Hepatocyte (in vitro differentiated cells): ENCODE measurements at regions not wholly inside any gene's neighbourhood (a gene's known extent, or its start where the extent isn't known, plus 50 kb on each side); places are given as distances from the start of the nearest gene placed in this dataset.

Source experiments
- DNase-seq: peaks from one replicate; pipeline ENCODE4 v3.0.0-alpha.2; 2016; ENCODE audit warnings: low spot score
- H2AFZ ChIP-seq: fragments of 200-600 bp; sonication (generic); 2 replicates; pipeline ENCODE4 v1.6.0; 2016; ENCODE audit warnings: antibody characterized with exemption, mild to moderate bottlenecking
- H3K27ac ChIP-seq: fragments of 200-600 bp; sonication (generic); 2 replicates; pipeline ENCODE4 v1.5.1; 2016; ENCODE audit warnings: mild to moderate bottlenecking
- H3K27me3 ChIP-seq: fragments of 200-600 bp; sonication (generic); 2 replicates; pipeline ENCODE4 v1.6.1; 2016
- H3K36me3 ChIP-seq: fragments of 200-600 bp; sonication (generic); replicated peaks from 2 replicates; pipeline ENCODE4 v1.5.1; 2016; ENCODE audit warnings: low read depth; ENCODE audit not compliant: insufficient read depth
- H3K4me1 ChIP-seq: fragments of 200-600 bp; sonication (generic); 2 replicates; pipeline ENCODE4 v1.5.1; 2016; ENCODE audit warnings: mild to moderate bottlenecking, moderate library complexity; ENCODE audit not compliant: insufficient read depth
- H3K4me2 ChIP-seq: fragments of 200-600 bp; sonication (generic); 2 replicates; pipeline ENCODE4 v1.6.0; 2016
- H3K4me3 ChIP-seq: fragments of 200-600 bp; sonication (generic); 2 replicates; pipeline ENCODE4 v1.5.1; 2016; ENCODE audit warnings: mild to moderate bottlenecking
- H3K79me2 ChIP-seq: fragments of 200-600 bp; sonication (generic); 2 replicates; pipeline ENCODE4 v1.6.0; 2017; ENCODE audit warnings: mild to moderate bottlenecking
- H3K9me2 ChIP-seq: fragments of 200-600 bp; sonication (generic); replicated peaks from 2 replicates; pipeline ENCODE4 v1.6.0; 2017; ENCODE audit warnings: mild to moderate bottlenecking; ENCODE audit not compliant: insufficient read depth
- H3K9me3 ChIP-seq: fragments of 200-600 bp; sonication (generic); 2 replicates; pipeline ENCODE4 v1.5.1; 2016; ENCODE audit warnings: low read depth, mild to moderate bottlenecking
- H4K20me1 ChIP-seq: fragments of 200-600 bp; sonication (generic); 2 replicates; pipeline ENCODE4 v1.6.0; 2016; ENCODE audit warnings: mild to moderate bottlenecking; ENCODE audit not compliant: insufficient read depth, poor library complexity, severe bottlenecking
- CTCF ChIP-seq: fragments of 200-600 bp; sonication (generic); IDR thresholded peaks from 2 replicates; pipeline ENCODE4 v1.5.1; 2016; ENCODE audit warnings: antibody characterized with exemption, mild to moderate bottlenecking; ENCODE audit not compliant: poor library complexity
- EZH2 ChIP-seq: fragments of 200-600 bp; sonication (generic); IDR thresholded peaks from 2 replicates; pipeline ENCODE4 v1.6.1; 2016; ENCODE audit warnings: antibody characterized with exemption, mild to moderate bottlenecking, borderline replicate concordance
- EZH2phosphoT487 ChIP-seq: fragments of 200-600 bp; sonication (generic); IDR thresholded peaks from one replicate; pipeline ENCODE4 v1.6.1; 2018; ENCODE audit warnings: antibody characterized with exemption, mild to moderate bottlenecking, low read depth, moderate library complexity; ENCODE audit not compliant: unreplicated experiment, severe bottlenecking
- WGBS: methylation state at CpG from one replicate; pipeline ENCODE4 v1.1.6; 2016; ENCODE audit warnings: low lambda C conversion rate; ENCODE audit errors: missing lambda C conversion rate; 5-methylcytosine and 5-hydroxymethylcytosine counted together

GRCh38 chr10:55283031-55283430, 482.0 kb upstream of the PCDH15 start:
- no peaks in the 10 kb centered on the region for H4K20me1 ChIP-seq

GRCh38 chr10:55280696-55281095, 479.7 kb upstream of the PCDH15 start:
- WGBS, result 93% methylated on average over 1 of the region's 1 CpG
- Histone ChIP-seq H3K4me2 (no peak overlapping the region), H3K9me3 (no peaks in the 10 kb centered on the region), H3K36me3 (no peaks in the 10 kb centered on the region), H3K27ac (no peak overlapping the region), H3K9me2 (no peaks in the 10 kb centered on the region), H3K79me2 (no peaks in the 10 kb centered on the region), H3K4me1 (no peaks in the 10 kb centered on the region), H4K20me1 (no peaks in the 10 kb centered on the region), H3K27me3 (no peaks in the 10 kb centered on the region), H3K4me3 (no peak overlapping the region), H2AFZ (no peak overlapping the region)
- DNase-seq, result no peak
- TF ChIP-seq CTCF (no peak), EZH2phosphoT487 (no peak), EZH2 (no peak)

More at GRCh38 chr10:55283031-55283430, 482.0 kb upstream of the PCDH15 start:
- no peak overlapping the region for H3K4me2 ChIP-seq
- H3K27me3 ChIP-seq, result no peaks in the 10 kb centered on the region
- H3K36me3 ChIP-seq, result no peaks in the 10 kb centered on the region
- peak overlapping the region; percentile 24 for H3K27ac ChIP-seq
- DNase-seq, result no peak
- H3K9me2 ChIP-seq, result no peaks in the 10 kb centered on the region
- H3K4me1 ChIP-seq, result no peaks in the 10 kb centered on the region
- 80% methylated on average over 5 of the region's 5 CpGs for WGBS
- no peak overlapping the region for H3K4me3 ChIP-seq
- no peaks in the 10 kb centered on the region for H3K9me3 ChIP-seq
- no peak overlapping the region for H2AFZ ChIP-seq
- TF ChIP-seq CTCF, result no peak
- TF ChIP-seq EZH2, result no peak
- no peak for TF ChIP-seq EZH2phosphoT487
- H3K79me2 ChIP-seq, result no peaks in the 10 kb centered on the region

- Histone ChIP-seq H3K4me3 (no peak overlapping the region), H3K36me3 (no peaks in the 10 kb centered on the region), H3K9me3 (no peaks in the 10 kb centered on the region), H4K20me1 (no peaks in the 10 kb centered on the region), H3K27me3 (no peaks in the 10 kb centered on the region), H3K27ac (no peak overlapping the region), H3K4me2 (no peak overlapping the region), H3K9me2 (no peaks in the 10 kb centered on the region), H3K79me2 (no peaks in the 10 kb centered on the region), H3K4me1 (no peaks in the 10 kb centered on the region), H2AFZ (no peak overlapping the region)
- DNase-seq, result no peak
- WGBS, result 84% methylated on average over 2 of the region's 2 CpGs
- TF ChIP-seq EZH2phosphoT487, result no peak
- no peak for TF ChIP-seq EZH2
- TF ChIP-seq CTCF, result no peak
These were observed 476.5 kb upstream of the PCDH15 start for GRCh38 chr10:55277549-55277948.

GRCh38 chr10:55274367-55274766, 473.3 kb upstream of the PCDH15 start:
- Histone ChIP-seq H3K27me3 (no peaks in the 10 kb centered on the region), H3K9me2 (no peaks in the 10 kb centered on the region), H3K79me2 (no peaks in the 10 kb centered on the region), H3K9me3 (no peaks in the 10 kb centered on the region), H3K36me3 (no peaks in the 10 kb centered on the region), H3K4me2 (no peak overlapping the region), H3K4me1 (no peaks in the 10 kb centered on the region), H4K20me1 (no peaks in the 10 kb centered on the region), H3K4me3 (no peak overlapping the region), H2AFZ (no peak overlapping the region), H3K27ac (no peak overlapping the region)
- WGBS, result 86% methylated on average over 2 of the region's 2 CpGs
- TF ChIP-seq CTCF, result no peak
- TF ChIP-seq EZH2phosphoT487, result no peak
- TF ChIP-seq EZH2, result no peak
- no peak for DNase-seq
